ENCODE measurements at regions not wholly inside any gene's neighbourhood (a gene's known extent, or its start where the extent isn't known, plus 50 kb on each side); places are given as distances from the start of the nearest gene placed in this dataset.

DNA sequence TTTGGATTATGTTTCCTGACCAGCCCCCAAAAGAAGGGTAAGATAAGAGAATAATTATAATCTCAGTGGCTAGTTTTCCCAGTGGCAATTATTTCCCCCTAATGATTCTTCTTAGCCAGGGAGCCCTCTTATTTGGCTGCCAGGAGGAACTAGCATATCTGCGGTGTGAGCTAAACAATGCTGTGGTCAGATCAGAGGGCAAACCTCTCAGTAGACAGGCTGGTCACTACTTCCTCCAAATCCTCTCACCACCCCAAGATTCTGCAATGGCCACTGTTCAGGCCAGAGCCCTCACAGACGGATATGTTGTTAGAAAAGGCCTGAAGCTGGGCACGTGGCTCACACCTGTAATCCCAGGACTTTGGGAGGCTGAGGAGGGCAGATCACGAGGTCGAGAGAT lies 273.4 kb upstream of the SASH1 start:
- H3K14ac ChIP-seq (replicated peaks; ENCODE audit: low read depth, low read length) = no peak overlapping the region
- no peaks in the 10 kb centered on the region for H4K20me1 ChIP-seq (ENCODE audit: insufficient read depth, low read length)
- H3K27ac ChIP-seq (ENCODE audit: insufficient read depth, low read length) = no peak overlapping the region
- TF ChIP-seq SMC3 (IDR thresholded peaks at IDR 0.05; ENCODE audit: low read depth, low read length) = no peak
- TF ChIP-seq, protein P1, sequence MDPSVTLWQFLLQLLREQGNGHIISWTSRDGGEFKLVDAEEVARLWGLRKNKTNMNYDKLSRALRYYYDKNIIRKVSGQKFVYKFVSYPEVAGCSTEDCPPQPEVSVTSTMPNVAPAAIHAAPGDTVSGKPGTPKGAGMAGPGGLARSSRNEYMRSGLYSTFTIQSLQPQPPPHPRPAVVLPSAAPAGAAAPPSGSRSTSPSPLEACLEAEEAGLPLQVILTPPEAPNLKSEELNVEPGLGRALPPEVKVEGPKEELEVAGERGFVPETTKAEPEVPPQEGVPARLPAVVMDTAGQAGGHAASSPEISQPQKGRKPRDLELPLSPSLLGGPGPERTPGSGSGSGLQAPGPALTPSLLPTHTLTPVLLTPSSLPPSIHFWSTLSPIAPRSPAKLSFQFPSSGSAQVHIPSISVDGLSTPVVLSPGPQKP (IDR thresholded peaks at IDR 0.05; ENCODE audit: borderline replicate concordance, low read depth, low read length) = no peak
- TF ChIP-seq RAD21 (IDR thresholded peaks at IDR 0.05; ENCODE audit: low read length) = no peak
- TF ChIP-seq BHLHE40 (IDR thresholded peaks at IDR 0.05; ENCODE audit: low read depth, low read length) = no peak
- TF ChIP-seq MAFK (IDR thresholded peaks at IDR 0.05; ENCODE audit: low read depth, low read length) = no peak
- no peak for TF ChIP-seq FOS (IDR thresholded peaks at IDR 0.05; ENCODE audit: low read depth, low read length)
- no peak overlapping the region for H3K23ac ChIP-seq (ENCODE audit: low read depth, low read length)
- H4K8ac ChIP-seq (ENCODE audit: low read depth in 2 of 2, low read length in 2 of 2) = no peak overlapping the region
- POLR2A ChIA-PET (ENCODE audit: unreplicated experiment) = no interaction called here
- no peak overlapping the region for H2BK15ac ChIP-seq (ENCODE audit: low read depth, low read length)
- no peak overlapping the region for H2BK5ac ChIP-seq (ENCODE audit: low read depth, low read length, poor library complexity, severe bottlenecking)
- no peak overlapping the region for H3K4me2 ChIP-seq (ENCODE audit: low read depth, low read length)
- WGBS, 2 experiments (ENCODE audit: extremely low coverage in 2 of 2, insufficient read length in 1 of 2) = no CpG with 5 or more reads among the region's 5 CpGs
- BruUV-seq (replicated peaks) = no TSS peak
- H3K9me1 ChIP-seq (ENCODE audit: insufficient read depth, low read length) = no peaks in the 10 kb centered on the region
- no peak overlapping the region for H2AK9ac ChIP-seq (replicated peaks; ENCODE audit: low read depth, low read length, poor library complexity)
- no peaks in the 10 kb centered on the region for H3K4me1 ChIP-seq (ENCODE audit: control insufficient read depth, insufficient read depth, low read length)
- no peak overlapping the region for H3K18ac ChIP-seq (ENCODE audit: low read depth, low read length)
- no peak overlapping the region for H2BK120ac ChIP-seq (ENCODE audit: low read depth, low read length)
- no peak overlapping the region for H2AFZ ChIP-seq (replicated peaks; ENCODE audit: low read length, poor library complexity)
- H3K4me3 ChIP-seq (ENCODE audit: insufficient read depth, low read depth, low read length) = no peak overlapping the region
- dilution Hi-C loops (cut with HindIII; ENCODE audit: low sequenced_read_pairs, unreplicated experiment) = no loop called here
- no peak overlapping the region for H4K91ac ChIP-seq (ENCODE audit: insufficient read depth, low read depth, low read length)
- no peaks in the 10 kb centered on the region for H3K27me3 ChIP-seq (ENCODE audit: control insufficient read depth, insufficient read depth, low read length)
- H3K4ac ChIP-seq (ENCODE audit: low read depth, low read length) = no peak overlapping the region
- no peak overlapping the region for H2BK20ac ChIP-seq (ENCODE audit: low read depth, low read length)
- no peaks in the 10 kb centered on the region for H3K9me3 ChIP-seq (ENCODE audit: control insufficient read depth, insufficient read depth, low read length)
- H3K9ac ChIP-seq (ENCODE audit: low read depth, low read length) = no peak overlapping the region
- DNase-seq (no peak), ATAC-seq (ENCODE audit: low read depth) (no peak)
- H2AK5ac ChIP-seq (ENCODE audit: low read depth, low read length) = no peak overlapping the region
- no peak overlapping the region for H4K5ac ChIP-seq (ENCODE audit: low read depth, low read length)
- CTCF ChIA-PET = no interaction called here
- no peak overlapping the region for H3K56ac ChIP-seq (ENCODE audit: extremely low read depth, insufficient read depth, low read length)
- in situ Hi-C loops (cut with MboI; ENCODE audit: low sequenced_read_pairs) = no loop called here
- H3K79me1 ChIP-seq (ENCODE audit: low read depth in 1 of 2, low read length in 2 of 2) = no peaks in the 10 kb centered on the region
- H3K36me3 ChIP-seq (ENCODE audit: control insufficient read depth, insufficient read depth, low read length) = no peaks in the 10 kb centered on the region
- intact Hi-C loops (cut with micrococcal nuclease) = no loop called here

Measured in IMR-90 (cell line).